ENCODE measurements at regions not wholly inside any gene's neighbourhood (a gene's known extent, or its start where the extent isn't known, plus 50 kb on each side); places are given as distances from the start of the nearest gene placed in this dataset.
A peak's percentile ranks its signal among the peaks of the same experiment; 100 is the strongest.

DNA sequence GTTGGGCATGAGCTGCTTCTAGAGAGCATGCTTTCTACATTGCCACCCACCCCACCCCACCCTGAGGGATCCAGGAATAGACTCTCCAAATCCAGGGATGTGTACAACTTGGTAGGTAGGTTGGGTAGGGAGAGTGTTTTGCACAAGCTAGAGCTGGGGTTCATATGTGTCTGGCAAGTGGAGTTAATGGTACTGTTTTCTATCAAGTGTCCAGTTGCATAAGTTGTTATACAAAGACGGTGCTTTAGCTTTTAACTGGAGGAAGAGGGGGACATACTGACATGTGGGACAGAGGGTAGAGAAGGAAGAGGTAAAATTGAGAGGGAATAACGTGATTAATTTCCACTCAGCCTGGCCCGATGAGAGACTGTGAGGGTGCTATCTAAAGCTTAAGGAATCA lies 51.0 kb upstream of the TNC start:
- TF ChIP-seq, protein P1, sequence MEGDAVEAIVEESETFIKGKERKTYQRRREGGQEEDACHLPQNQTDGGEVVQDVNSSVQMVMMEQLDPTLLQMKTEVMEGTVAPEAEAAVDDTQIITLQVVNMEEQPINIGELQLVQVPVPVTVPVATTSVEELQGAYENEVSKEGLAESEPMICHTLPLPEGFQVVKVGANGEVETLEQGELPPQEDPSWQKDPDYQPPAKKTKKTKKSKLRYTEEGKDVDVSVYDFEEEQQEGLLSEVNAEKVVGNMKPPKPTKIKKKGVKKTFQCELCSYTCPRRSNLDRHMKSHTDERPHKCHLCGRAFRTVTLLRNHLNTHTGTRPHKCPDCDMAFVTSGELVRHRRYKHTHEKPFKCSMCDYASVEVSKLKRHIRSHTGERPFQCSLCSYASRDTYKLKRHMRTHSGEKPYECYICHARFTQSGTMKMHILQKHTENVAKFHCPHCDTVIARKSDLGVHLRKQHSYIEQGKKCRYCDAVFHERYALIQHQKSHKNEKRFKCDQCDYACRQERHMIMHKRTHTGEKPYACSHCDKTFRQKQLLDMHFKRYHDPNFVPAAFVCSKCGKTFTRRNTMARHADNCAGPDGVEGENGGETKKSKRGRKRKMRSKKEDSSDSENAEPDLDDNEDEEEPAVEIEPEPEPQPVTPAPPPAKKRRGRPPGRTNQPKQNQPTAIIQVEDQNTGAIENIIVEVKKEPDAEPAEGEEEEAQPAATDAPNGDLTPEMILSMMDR (conservative IDR thresholded peaks at IDR 0.05; ENCODE audit: low read depth, low read length) = no peak
- no peak for DNase-seq (ENCODE audit: low read depth)
- no peak overlapping the region for H3K4me3 ChIP-seq (ENCODE audit: low read depth, low read length)

DNA sequence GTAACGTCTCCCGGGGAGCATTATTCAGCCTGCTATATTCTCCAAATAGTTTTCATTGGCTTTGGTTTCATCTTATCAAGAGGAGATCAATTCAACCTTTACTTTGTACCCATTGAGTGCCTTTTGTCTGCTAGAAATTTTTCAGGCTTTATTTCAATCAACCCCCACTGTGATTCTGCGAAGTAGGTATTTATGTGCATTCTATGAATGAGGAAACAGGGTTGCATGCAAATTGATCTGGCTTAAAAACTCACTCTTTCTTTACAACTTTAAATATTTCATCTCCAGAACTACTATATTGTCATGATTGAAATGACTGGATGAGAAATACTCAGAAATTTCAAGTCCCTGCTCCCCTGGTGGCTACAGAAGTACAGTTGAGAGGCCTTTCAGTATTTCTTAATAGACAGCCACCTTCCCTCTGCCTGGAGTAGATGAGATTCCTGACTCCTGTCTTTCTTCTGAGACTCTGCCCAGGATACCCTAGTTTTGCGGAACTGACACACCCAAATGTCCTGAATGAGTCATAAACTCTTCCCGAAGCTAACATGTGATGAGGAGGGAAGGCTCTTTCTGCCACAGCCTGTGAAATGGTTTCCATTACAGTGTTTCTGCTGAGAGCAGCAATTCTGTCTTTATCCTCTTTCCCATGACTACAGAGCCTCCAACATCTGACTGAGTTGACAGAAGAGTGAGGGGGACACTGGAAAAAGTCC lies 52.6 kb upstream of the TNC start:
- TF ChIP-seq, protein P1 (conservative IDR thresholded peaks at IDR 0.05; ENCODE audit: low read depth, low read length) = peak; percentile 30
- DNase-seq (ENCODE audit: low read depth) = peak; percentile 56
- H3K4me3 ChIP-seq (ENCODE audit: low read depth, low read length) = no peak overlapping the region

DNA sequence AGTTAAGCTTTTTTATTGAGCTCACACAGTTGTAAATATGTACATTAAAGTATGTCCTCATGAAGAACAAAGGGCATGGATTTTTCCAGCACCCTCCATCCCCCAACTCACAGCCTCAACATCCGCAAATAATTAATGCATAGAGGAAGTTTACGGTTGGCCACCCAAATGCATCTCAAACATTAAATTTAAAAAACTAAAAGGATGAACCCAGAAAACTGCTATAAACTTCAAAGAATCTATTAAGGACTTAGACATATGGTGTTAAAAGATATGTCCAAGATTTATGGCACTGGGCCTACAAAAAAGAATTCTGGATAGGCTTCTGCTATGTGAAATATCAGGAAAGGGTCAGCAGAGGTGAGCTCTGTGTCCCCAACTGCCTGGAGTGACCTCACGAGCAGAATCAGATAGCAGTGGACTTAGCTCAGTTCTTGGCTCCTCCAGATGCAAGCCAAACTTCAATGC lies 54.0 kb upstream of the TNC start:
- H3K4me3 ChIP-seq (ENCODE audit: low read depth, low read length) = no peak overlapping the region
- no peak for DNase-seq (ENCODE audit: low read depth)
- TF ChIP-seq, protein P1 (conservative IDR thresholded peaks at IDR 0.05; ENCODE audit: low read depth, low read length) = no peak

DNA sequence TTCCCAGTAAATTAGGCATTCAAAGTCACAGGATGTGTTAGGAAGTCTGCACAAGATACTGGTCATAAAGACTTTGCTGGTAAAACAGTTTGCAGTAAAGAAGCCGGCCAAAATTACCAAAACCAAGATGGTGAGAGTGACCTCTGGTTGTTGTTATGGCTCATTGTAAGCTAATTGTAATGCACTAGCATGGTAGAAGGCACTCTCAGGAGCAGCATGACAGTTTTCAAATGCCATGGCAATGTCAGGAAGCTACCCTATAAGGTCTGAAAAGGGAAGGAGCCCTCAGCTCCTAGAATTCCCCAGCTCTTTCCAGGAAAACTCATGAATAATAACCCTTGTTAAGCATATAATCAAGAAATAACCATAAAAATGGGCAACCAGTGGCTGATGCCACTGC lies 64.3 kb upstream of the TNC start:
- no peak overlapping the region for H3K4me3 ChIP-seq (ENCODE audit: low read depth, low read length)
- no peak for DNase-seq (ENCODE audit: low read depth)
- TF ChIP-seq, protein P1 (conservative IDR thresholded peaks at IDR 0.05; ENCODE audit: low read depth, low read length) = no peak

DNA sequence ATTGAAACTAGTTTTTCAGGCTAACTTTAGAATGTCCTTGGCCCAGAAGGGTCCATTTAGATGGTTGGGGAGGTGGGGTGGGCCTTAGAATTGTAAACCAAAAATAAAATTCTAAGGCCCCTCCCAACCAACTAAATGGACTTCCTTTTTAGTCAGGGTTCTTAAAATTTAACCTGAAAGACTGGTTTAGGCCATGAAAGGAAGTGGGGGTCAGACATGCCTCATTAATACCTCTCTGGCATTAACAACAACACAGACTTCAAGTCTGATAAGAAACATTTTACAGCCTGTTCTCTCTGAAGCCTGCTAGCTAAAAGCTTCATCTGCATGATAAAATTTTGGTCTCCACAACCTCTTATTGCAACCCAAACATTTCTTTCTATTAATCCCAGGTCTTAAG lies 65.5 kb upstream of the TNC start:
- TF ChIP-seq, protein P1 (conservative IDR thresholded peaks at IDR 0.05; ENCODE audit: low read depth, low read length) = no peak
- no peak for DNase-seq (ENCODE audit: low read depth)
- no peak overlapping the region for H3K4me3 ChIP-seq (ENCODE audit: low read depth, low read length)

DNA sequence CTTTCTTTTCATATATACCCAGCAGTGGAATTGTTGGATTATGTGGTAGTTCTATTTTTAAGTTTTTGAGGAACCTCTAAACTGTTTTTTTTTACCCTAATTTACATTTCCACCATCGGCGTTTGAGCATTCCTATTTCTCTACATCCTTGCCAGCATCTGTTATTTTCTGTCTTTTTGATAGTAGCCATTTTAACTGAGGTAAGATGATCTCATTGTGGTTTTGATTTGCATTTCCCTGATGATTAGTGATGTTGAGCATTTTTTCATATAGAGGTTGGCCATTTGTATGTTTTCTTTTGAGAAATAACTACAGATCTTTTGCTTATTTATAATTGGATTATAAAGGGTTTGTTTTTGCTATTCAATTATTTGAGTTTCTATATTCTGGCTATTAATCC lies 71.7 kb upstream of the TNC start:
- TF ChIP-seq, protein P1 (conservative IDR thresholded peaks at IDR 0.05; ENCODE audit: low read depth, low read length) = no peak
- no peak overlapping the region for H3K4me3 ChIP-seq (ENCODE audit: low read depth, low read length)
- no peak for DNase-seq (ENCODE audit: low read depth)

DNA sequence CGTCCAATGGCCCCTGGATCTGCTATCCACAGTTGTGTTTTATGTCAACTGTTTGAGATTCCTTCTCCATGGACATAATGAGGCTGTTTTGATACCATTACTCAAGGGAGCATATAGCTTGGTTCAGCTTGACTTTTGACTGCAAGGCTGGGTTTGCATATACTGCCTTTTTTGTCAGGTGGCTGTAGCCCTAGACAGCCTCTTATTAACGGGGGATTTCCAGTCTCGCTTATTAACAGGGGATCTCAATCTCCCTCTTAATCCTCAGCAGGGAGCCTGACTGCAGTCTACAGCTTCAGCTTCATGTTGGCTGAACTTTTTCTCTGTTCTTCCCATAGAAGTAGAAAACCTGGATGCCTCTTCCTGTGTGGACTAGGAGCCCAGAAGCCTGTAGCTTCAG lies 73.7 kb upstream of the TNC start:
- no peak overlapping the region for H3K4me3 ChIP-seq (ENCODE audit: low read depth, low read length)
- no peak for DNase-seq (ENCODE audit: low read depth)
- TF ChIP-seq, protein P1 (conservative IDR thresholded peaks at IDR 0.05; ENCODE audit: low read depth, low read length) = no peak

Data from choroid plexus epithelial cell (primary cell).